Activated CD4-positive, alpha-beta memory T cell treated with anti-CD3 and anti-CD28 coated beads for 36 hours (primary cell): ENCODE measurements at regions not wholly inside any gene's neighbourhood (a gene's known extent, or its start where the extent isn't known, plus 50 kb on each side); places are given as distances from the start of the nearest gene placed in this dataset.

Source experiments
- CTCF ChIA-PET: fragments of 350-600 bp; sonication (Branson Sonifier 250); formaldehyde crosslinking; loops from one replicate; lab custom pipeline; 2021; ENCODE audit warnings: antibody characterized with exemption, inconsistent platforms; lab: Charles Lee
- POLR2A ChIA-PET: fragments of 350-600 bp; sonication (Branson Sonifier 250); formaldehyde crosslinking; loops from one replicate; lab custom pipeline; 2021; ENCODE audit warnings: antibody characterized with exemption; lab: Charles Lee
- DNase-seq: peaks from one replicate; pipeline ENCODE4 v3.0.0-alpha.2; 2020
- H3K27ac Mint-ChIP-seq: one replicate; pipeline ENCODE4 v1.8.0; 2021; ENCODE audit warnings: mixed read lengths
- H3K27me3 Mint-ChIP-seq: one replicate; pipeline ENCODE4 v1.8.0; 2021; ENCODE audit warnings: mixed read lengths
- H3K36me3 Mint-ChIP-seq: one replicate; pipeline ENCODE4 v1.8.0; 2021; ENCODE audit warnings: mixed read lengths
- H3K4me1 Mint-ChIP-seq: one replicate; pipeline ENCODE4 v1.8.0; 2021; ENCODE audit warnings: low read depth, mixed read lengths
- H3K4me3 Mint-ChIP-seq: one replicate; pipeline ENCODE4 v1.8.0; 2021; ENCODE audit warnings: mild to moderate bottlenecking, mixed read lengths
- H3K9me3 Mint-ChIP-seq: one replicate; pipeline ENCODE4 v1.8.0; 2021; ENCODE audit warnings: mixed read lengths
- intact Hi-C: fragments of 100-400 bp; cut with micrococcal nuclease; formaldehyde crosslinking; loops from one replicate; pipeline ENCODE4 v1.15.1; 2023

- no peak for DNase-seq
- Mint-ChIP-seq H3K27ac (no peak overlapping the region), H3K36me3 (no peaks in the 10 kb centered on the region), H3K4me3 (no peak overlapping the region), H3K9me3 (no peaks in the 10 kb centered on the region), H3K27me3 (peaks cover 12% of the 10 kb centered on the region), H3K4me1 (no peaks in the 10 kb centered on the region)
- ChIA-PET CTCF (no interaction called here), POLR2A (no interaction called here)
- intact Hi-C loops: no loop called here
These were observed 172.8 kb downstream of the RBFOX3 start for GRCh38 chr17:79438058-79438457.

GRCh38 chr17:79437081-79437480 is 173.8 kb downstream of the RBFOX3 start:
- H3K27ac Mint-ChIP-seq: no peak overlapping the region
- intact Hi-C loops: no loop called here

GRCh38 chr17:79435962-79436361 is 174.9 kb downstream of the RBFOX3 start:
- intact Hi-C loops: no loop called here
- Mint-ChIP-seq H3K9me3 (no peaks in the 10 kb centered on the region), H3K4me3 (no peak overlapping the region), H3K27me3 (peaks cover 12% of the 10 kb centered on the region), H3K4me1 (no peaks in the 10 kb centered on the region), H3K27ac (no peak overlapping the region), H3K36me3 (no peaks in the 10 kb centered on the region)
- CTCF ChIA-PET: no interaction called here
- no peak for DNase-seq
- POLR2A ChIA-PET: no interaction called here

More at GRCh38 chr17:79437081-79437480, 173.8 kb downstream of the RBFOX3 start:
- ChIA-PET POLR2A (no interaction called here), CTCF (no interaction called here)
- H3K9me3 Mint-ChIP-seq: no peaks in the 10 kb centered on the region
- H3K27me3 Mint-ChIP-seq: peaks cover 12% of the 10 kb centered on the region
- DNase-seq: no peak
- H3K4me3 Mint-ChIP-seq: no peak overlapping the region
- H3K4me1 Mint-ChIP-seq: no peaks in the 10 kb centered on the region
- H3K36me3 Mint-ChIP-seq: no peaks in the 10 kb centered on the region

DNA sequence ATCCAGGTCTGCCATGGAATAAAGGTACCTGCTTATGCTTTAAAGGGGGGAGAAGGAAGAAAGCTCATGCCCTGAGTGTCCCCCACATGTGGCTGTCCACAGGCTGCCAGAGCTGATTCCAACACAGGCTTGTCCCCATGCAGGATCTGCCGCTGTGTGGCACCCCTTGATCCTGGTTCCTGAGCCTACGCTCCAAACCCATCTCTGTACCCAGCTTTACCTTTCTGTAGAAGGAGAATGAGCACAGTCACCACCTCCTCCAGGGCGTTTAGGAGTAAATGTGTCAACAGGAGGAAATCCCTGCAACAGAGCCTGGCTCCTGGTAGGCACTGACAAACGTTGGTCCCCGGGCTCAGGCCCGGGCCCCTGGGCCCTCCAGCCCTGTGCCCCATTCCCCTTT is 175.6 kb downstream of the RBFOX3 start:
- H3K27ac Mint-ChIP-seq: no peak overlapping the region
- no peak for DNase-seq
- peaks cover 15% of the 10 kb centered on the region for H3K27me3 Mint-ChIP-seq
- H3K9me3 Mint-ChIP-seq: no peaks in the 10 kb centered on the region
- ChIA-PET CTCF (no interaction called here), POLR2A (no interaction called here)
- intact Hi-C loops: no loop called here
- H3K4me3 Mint-ChIP-seq: no peak overlapping the region
- no peaks in the 10 kb centered on the region for H3K4me1 Mint-ChIP-seq
- H3K36me3 Mint-ChIP-seq: no peaks in the 10 kb centered on the region

GRCh38 chr17:79434215-79434614 is 176.6 kb downstream of the RBFOX3 start:
- CTCF ChIA-PET: no interaction called here
- Mint-ChIP-seq H3K4me3 (no peak overlapping the region), H3K36me3 (no peaks in the 10 kb centered on the region), H3K4me1 (no peaks in the 10 kb centered on the region), H3K9me3 (no peaks in the 10 kb centered on the region), H3K27ac (no peak overlapping the region), H3K27me3 (peaks cover 10% of the 10 kb centered on the region)
- intact Hi-C loops: no loop called here
- POLR2A ChIA-PET: no interaction called here
- DNase-seq: no peak

- intact Hi-C loops: no loop called here
These were observed 177.5 kb downstream of the RBFOX3 start for GRCh38 chr17:79433379-79433778.

GRCh38 chr17:79431175-79431574 is 179.7 kb downstream of the RBFOX3 start:
- ChIA-PET CTCF (no interaction called here), POLR2A (no interaction called here)
- Mint-ChIP-seq H3K36me3 (no peaks in the 10 kb centered on the region), H3K4me3 (no peak overlapping the region), H3K4me1 (no peaks in the 10 kb centered on the region), H3K27me3 (peaks cover 15% of the 10 kb centered on the region), H3K27ac (no peak overlapping the region), H3K9me3 (no peaks in the 10 kb centered on the region)
- DNase-seq: no peak
- intact Hi-C loops: no loop called here

More at GRCh38 chr17:79433379-79433778, 177.5 kb downstream of the RBFOX3 start:
- CTCF ChIA-PET: no interaction called here
- H3K4me1 Mint-ChIP-seq: no peaks in the 10 kb centered on the region
- POLR2A ChIA-PET: no interaction called here
- H3K9me3 Mint-ChIP-seq: no peaks in the 10 kb centered on the region
- H3K27ac Mint-ChIP-seq: no peak overlapping the region
- peaks cover 16% of the 10 kb centered on the region for H3K27me3 Mint-ChIP-seq
- H3K4me3 Mint-ChIP-seq: no peak overlapping the region
- no peaks in the 10 kb centered on the region for H3K36me3 Mint-ChIP-seq
- no peak for DNase-seq

DNA sequence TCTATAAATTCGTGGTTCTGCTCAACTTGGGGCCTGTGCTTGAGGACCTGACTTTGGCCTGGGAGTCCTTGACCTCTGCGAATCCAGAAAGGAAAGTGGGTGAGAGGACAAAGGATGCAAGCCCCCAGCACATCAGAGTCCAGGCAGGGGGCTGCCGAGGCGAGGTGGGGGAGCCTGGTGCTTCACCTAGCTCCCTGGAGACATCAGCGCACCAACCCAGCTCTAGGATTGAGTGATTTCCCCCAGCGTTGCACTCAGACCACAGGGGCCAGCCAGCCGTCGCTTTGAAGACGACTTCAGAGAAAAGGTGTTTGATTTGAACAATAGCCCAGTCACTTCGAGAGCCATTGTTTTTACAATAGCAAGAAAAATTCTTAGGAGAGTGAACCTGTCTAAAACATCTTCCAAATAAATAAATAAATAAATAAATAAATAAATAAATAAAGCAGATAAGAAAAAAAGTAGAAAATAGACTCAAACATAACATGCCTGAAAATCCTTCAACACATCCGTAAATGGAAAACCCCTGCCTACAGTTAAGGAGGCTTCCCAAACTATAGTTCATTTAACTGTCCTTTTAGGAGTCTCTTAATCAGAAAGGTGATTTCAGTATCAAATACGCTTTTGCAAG is 180.9 kb downstream of the RBFOX3 start:
- POLR2A ChIA-PET: no interaction called here
- intact Hi-C loops: no loop called here
- H3K27me3 Mint-ChIP-seq: peaks cover 22% of the 10 kb centered on the region
- CTCF ChIA-PET: no interaction called here
- H3K36me3 Mint-ChIP-seq: no peaks in the 10 kb centered on the region
- no peaks in the 10 kb centered on the region for H3K4me1 Mint-ChIP-seq
- no peak for DNase-seq
- H3K4me3 Mint-ChIP-seq: no peak overlapping the region
- H3K9me3 Mint-ChIP-seq: no peaks in the 10 kb centered on the region
- H3K27ac Mint-ChIP-seq: no peak overlapping the region

DNA sequence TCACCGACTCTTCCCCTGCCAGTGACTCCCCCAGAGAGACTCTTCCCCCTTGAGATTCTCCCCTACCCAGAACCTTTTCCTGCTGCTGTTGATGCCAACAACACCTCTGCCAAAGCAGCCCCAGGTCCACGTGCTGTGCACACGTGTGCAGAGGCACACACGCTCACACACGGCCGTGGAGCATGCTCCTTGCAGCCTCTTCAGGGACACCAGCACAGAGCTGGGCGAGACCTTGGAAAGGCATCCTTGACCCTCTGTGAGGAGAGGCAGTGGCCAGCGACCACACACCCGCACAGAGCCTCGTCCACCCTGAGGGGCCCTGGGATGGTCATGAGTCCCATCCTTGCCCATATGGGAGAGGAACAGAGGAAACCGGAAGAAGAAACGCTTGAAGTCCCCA is 181.9 kb downstream of the RBFOX3 start:
- no peak overlapping the region for H3K27ac Mint-ChIP-seq

DNA sequence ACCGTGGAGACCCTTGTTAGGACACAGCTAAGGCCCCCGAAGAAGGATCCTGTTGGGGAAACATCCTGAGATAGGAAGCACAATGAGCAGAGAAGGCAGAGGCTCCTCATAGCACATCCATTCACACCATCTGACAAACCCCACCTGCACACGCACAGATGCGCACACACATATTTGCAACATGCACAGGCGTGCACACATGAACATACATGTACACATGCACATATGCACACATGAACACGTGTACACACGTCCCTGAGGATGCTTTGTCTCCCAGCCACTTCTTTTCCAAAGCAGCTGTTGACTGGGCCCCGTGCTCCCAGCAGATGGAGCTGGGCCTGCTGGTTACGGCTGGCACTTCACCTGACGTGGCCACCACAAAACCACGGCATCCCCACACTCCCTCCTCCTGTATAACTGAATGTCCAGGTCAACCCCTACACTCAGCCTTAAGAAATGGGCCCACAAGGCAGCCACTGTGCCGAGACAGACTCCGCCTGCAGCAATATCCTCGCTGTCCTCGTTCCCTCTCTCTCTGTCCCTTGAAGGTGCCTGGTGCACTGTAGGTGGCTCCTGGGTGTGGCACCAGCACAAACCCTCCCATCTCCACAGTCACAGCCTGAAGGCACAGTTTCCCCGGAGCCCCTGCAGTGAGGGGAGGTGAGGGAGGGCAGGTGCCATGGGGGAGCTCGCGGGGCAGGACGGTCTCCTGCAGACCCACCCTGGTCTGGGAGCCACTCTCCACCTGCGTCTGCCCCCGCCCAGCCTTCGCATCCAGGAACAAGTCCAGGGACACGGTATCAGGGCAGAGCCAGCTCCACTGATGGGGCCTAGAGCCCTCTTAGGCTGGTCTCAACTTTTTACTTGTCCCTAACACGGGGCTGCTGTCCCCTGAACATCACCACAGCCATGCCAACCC is 183.0 kb downstream of the RBFOX3 start:
- CTCF ChIA-PET: no interaction called here

More for the DNA sequence above, 181.9 kb downstream of the RBFOX3 start:
- H3K27me3 Mint-ChIP-seq: peaks cover 21% of the 10 kb centered on the region
- intact Hi-C loops: no loop called here
- H3K4me3 Mint-ChIP-seq: no peak overlapping the region
- no peaks in the 10 kb centered on the region for H3K9me3 Mint-ChIP-seq
- CTCF ChIA-PET: no interaction called here
- POLR2A ChIA-PET: no interaction called here
- H3K36me3 Mint-ChIP-seq: no peaks in the 10 kb centered on the region
- DNase-seq: no peak
- H3K4me1 Mint-ChIP-seq: no peaks in the 10 kb centered on the region

DNA sequence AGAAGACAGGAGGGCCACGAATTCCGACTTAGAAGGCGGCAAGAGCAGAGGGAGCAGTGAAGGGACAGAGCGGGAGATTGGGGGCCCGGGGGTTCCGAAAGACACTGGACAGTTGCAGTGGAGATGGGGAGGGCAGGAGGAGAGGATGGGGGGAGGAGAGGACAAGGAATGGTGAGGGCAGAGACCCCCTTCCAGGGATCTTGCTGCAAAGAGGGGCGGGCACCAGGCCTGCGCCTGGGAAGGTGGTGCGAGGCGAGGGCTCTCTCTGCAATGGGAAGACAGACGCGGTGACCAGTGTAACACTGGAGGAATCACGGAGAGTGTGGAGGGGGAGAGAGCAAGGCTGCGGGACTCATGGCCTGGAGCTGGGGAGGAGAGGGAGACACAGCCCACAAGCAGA is 185.2 kb downstream of the RBFOX3 start:
- no peaks in the 10 kb centered on the region for H3K36me3 Mint-ChIP-seq
- peaks cover 23% of the 10 kb centered on the region for H3K27me3 Mint-ChIP-seq
- CTCF ChIA-PET: no interaction called here
- intact Hi-C loops: no loop called here
- H3K4me1 Mint-ChIP-seq: no peaks in the 10 kb centered on the region
- POLR2A ChIA-PET: no interaction called here
- no peak overlapping the region for H3K4me3 Mint-ChIP-seq
- DNase-seq: no peak
- no peaks in the 10 kb centered on the region for H3K9me3 Mint-ChIP-seq
- no peak overlapping the region for H3K27ac Mint-ChIP-seq

More for the DNA sequence above, 183.0 kb downstream of the RBFOX3 start:
- Mint-ChIP-seq H3K27me3 (peaks cover 23% of the 10 kb centered on the region), H3K4me1 (no peaks in the 10 kb centered on the region), H3K4me3 (no peak overlapping the region), H3K9me3 (no peaks in the 10 kb centered on the region), H3K36me3 (no peaks in the 10 kb centered on the region), H3K27ac (no peak overlapping the region)
- intact Hi-C loops: loop anchor here (1.0 kb wide), 1 partner anchor 18 kb away; no protein-coding TSS in a partner anchor
- DNase-seq: no peak
- POLR2A ChIA-PET: no interaction called here

GRCh38 chr17:79424471-79425185 is 186.2 kb downstream of the RBFOX3 start:
- ChIA-PET POLR2A (no interaction called here), CTCF (no interaction called here)
- Mint-ChIP-seq H3K36me3 (no peaks in the 10 kb centered on the region), H3K4me1 (no peaks in the 10 kb centered on the region), H3K4me3 (no peak overlapping the region), H3K9me3 (no peaks in the 10 kb centered on the region), H3K27ac (no peak overlapping the region), H3K27me3 (peaks cover 22% of the 10 kb centered on the region)
- no peak for DNase-seq
- intact Hi-C loops: no loop called here
